ENCODE measurements at regions not wholly inside any gene's neighbourhood (a gene's known extent, or its start where the extent isn't known, plus 50 kb on each side); places are given as distances from the start of the nearest gene placed in this dataset.

DNA sequence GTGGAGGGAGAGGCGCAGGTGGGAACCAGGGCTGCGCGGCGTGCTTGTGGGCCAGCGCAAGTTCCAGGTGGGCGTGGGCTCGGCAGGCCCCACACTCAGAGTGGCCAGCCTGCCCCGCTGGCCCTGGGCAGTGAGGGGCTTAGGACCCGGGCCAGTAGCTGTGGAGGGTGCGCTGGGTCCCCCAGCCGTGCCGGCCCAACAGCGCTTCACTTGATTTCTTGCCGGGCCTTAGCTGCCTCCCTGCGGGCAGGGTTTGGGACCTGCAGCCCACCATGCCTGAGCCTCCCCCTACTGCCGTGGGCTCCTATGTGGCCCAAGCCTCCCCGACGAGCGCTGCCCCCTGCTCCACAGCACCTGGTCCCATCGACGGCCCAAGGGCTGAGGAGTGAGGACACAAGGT, 1636.9 kb upstream of the SLC39A10 start:
- TF ChIP-seq POLR2A (IDR thresholded peaks at IDR 0.05; ENCODE audit: low read depth, low read length) (no peak), POLR2AphosphoS5 (IDR thresholded peaks at IDR 0.05; ENCODE audit: low read depth, low read length) (no peak)

Measured in GM12892 (cell line).